Stomach (tissue), 8 donors: ENCODE measurements at regions not wholly inside any gene's neighbourhood (a gene's known extent, or its start where the extent isn't known, plus 50 kb on each side); places are given as distances from the start of the nearest gene placed in this dataset.

ENCODE experiments used
- DNase-seq, 2 donors: peaks; one replicate each; pipeline versions ENCODE4 v3.0.0 to v3.0.0-alpha.2; 2013 to 2019
- H3K27ac ChIP-seq, 5 donors: fragments of 200-600 bp in 4 of 5; sonication (generic) in 4 of 5; one replicate each; pipeline ENCODE4 v1.5.1; 2013 to 2019; ENCODE audit warnings: mild to moderate bottlenecking in 1 of 5, moderate library complexity in 1 of 5
- H3K27me3 ChIP-seq, 3 donors: fragments of 200-600 bp; sonication (generic); one replicate each; pipeline ENCODE4 v1.5.1; 2017 to 2019; ENCODE audit warnings: mixed run types in 1 of 3
- H3K36me3 ChIP-seq, 4 donors: fragments of 200-600 bp; sonication (generic); 1 replicate in 3 of 4; 2 replicates in 1 of 4; pipeline ENCODE4 v1.5.1; 2016 to 2019
- H3K4me1 ChIP-seq, 4 donors: fragments of 200-600 bp; sonication (generic); one replicate each; pipeline ENCODE4 v1.5.1; 2016 to 2019
- H3K4me3 ChIP-seq, 4 donors: fragments of 200-600 bp; sonication (generic) in 3 of 4; one replicate each; pipeline ENCODE4 v1.5.1; 2016 to 2019; ENCODE audit warnings: mild to moderate bottlenecking in 1 of 4
- H3K9me3 ChIP-seq, 4 donors: fragments of 200-600 bp; sonication (generic); one replicate each; pipeline ENCODE4 v1.5.1; 2016 to 2019
- EP300 ChIP-seq: sonication (generic); formaldehyde crosslinking; IDR thresholded peaks from one replicate; pipeline ENCODE4 v1.6.1; 2017; ENCODE audit warnings: antibody characterized with exemption
- POLR2A ChIP-seq, 4 donors: fragments of 450-650 bp; IDR thresholded peaks; one replicate each; pipeline ENCODE4 v1.6.1; 2016; ENCODE audit warnings: antibody characterized with exemption in 4 of 4, control low read depth in 2 of 4, mild to moderate bottlenecking in 1 of 4, moderate library complexity in 1 of 4
- POLR2AphosphoS5 ChIP-seq, 3 donors: sonication (generic); formaldehyde crosslinking; IDR thresholded peaks; one replicate each; pipeline ENCODE4 v1.6.1; 2016; ENCODE audit warnings: antibody characterized with exemption in 3 of 3
- WGBS, 5 donors: extraction: QIAGEN DNeasy Blood & Tissue Kit in 3 of 5; methylation state at CpG; one replicate each; pipeline versions ENCODE4 v1.1.5 to v1.1.7; 2013 to 2018; 5-methylcytosine and 5-hydroxymethylcytosine counted together
- intact Hi-C: fragments of 100-400 bp; cut with DNase I; formaldehyde crosslinking; loops from one replicate; pipeline ENCODE4 v1.15.1; 2023; ENCODE audit warnings: low total_unique reads
- TF ChIP-seq, protein P1 (sequence below), 7 experiments: fragments of 450-650 bp in 4 of 7; fragments of 200-600 bp in 3 of 7; sonication (generic) in 3 of 7; IDR thresholded peaks; one replicate each; pipeline ENCODE4 v1.5.1; 2016 to 2019; ENCODE audit warnings: antibody characterized with exemption in 7 of 7, control low read depth in 2 of 7, mild to moderate bottlenecking in 1 of 7
- donor health status: healthy with polysubstance abuse.
- donor health status: Bipolar disorder and iron deficiency.
- donor health status: healthy.

- 90 to 96% (median 92%) methylated on average over 3 of the region's 3 CpGs for WGBS, 5 donors
Measured at GRCh38 chr11:95544095-95544856, 245.3 kb downstream of the FAM76B start.

GRCh38 chr11:95542868-95543551 lies 246.6 kb downstream of the FAM76B start:
- Histone ChIP-seq H3K4me1 (no peaks in the 10 kb centered on the region), H3K4me3 (no peak overlapping the region), H3K27ac (no peak overlapping the region), H3K9me3 (no peaks in the 10 kb centered on the region), H3K36me3 (no peaks in the 10 kb centered on the region), H3K27me3 (no peaks in the 10 kb centered on the region)
- DNase-seq = no peak
- no peak for TF ChIP-seq EP300
- TF ChIP-seq POLR2AphosphoS5 (IDR thresholded peaks at IDR 0.05) = no peak
- TF ChIP-seq POLR2A (IDR thresholded peaks at IDR 0.05) = no peak
- TF ChIP-seq, protein P1, sequence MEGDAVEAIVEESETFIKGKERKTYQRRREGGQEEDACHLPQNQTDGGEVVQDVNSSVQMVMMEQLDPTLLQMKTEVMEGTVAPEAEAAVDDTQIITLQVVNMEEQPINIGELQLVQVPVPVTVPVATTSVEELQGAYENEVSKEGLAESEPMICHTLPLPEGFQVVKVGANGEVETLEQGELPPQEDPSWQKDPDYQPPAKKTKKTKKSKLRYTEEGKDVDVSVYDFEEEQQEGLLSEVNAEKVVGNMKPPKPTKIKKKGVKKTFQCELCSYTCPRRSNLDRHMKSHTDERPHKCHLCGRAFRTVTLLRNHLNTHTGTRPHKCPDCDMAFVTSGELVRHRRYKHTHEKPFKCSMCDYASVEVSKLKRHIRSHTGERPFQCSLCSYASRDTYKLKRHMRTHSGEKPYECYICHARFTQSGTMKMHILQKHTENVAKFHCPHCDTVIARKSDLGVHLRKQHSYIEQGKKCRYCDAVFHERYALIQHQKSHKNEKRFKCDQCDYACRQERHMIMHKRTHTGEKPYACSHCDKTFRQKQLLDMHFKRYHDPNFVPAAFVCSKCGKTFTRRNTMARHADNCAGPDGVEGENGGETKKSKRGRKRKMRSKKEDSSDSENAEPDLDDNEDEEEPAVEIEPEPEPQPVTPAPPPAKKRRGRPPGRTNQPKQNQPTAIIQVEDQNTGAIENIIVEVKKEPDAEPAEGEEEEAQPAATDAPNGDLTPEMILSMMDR (IDR thresholded peaks at IDR 0.05) = no peak
- 92 to 98% (median 95%) methylated on average over 2 of the region's 2 CpGs for WGBS, 5 donors
- intact Hi-C loops = no loop called here

More at GRCh38 chr11:95544095-95544856, 245.3 kb downstream of the FAM76B start:
- DNase-seq = no peak
- no peaks in the 10 kb centered on the region for H3K36me3 ChIP-seq
- no peak overlapping the region for H3K4me3 ChIP-seq
- intact Hi-C loops = no loop called here
- no peaks in the 10 kb centered on the region for H3K4me1 ChIP-seq
- H3K9me3 ChIP-seq = no peaks in the 10 kb centered on the region
- no peak overlapping the region for H3K27ac ChIP-seq
- no peak for TF ChIP-seq EP300
- no peak for TF ChIP-seq POLR2A (IDR thresholded peaks at IDR 0.05)
- TF ChIP-seq POLR2AphosphoS5 (IDR thresholded peaks at IDR 0.05) = no peak
- TF ChIP-seq, protein P1 (IDR thresholded peaks at IDR 0.05) = no peak
- no peaks in the 10 kb centered on the region for H3K27me3 ChIP-seq

DNA sequence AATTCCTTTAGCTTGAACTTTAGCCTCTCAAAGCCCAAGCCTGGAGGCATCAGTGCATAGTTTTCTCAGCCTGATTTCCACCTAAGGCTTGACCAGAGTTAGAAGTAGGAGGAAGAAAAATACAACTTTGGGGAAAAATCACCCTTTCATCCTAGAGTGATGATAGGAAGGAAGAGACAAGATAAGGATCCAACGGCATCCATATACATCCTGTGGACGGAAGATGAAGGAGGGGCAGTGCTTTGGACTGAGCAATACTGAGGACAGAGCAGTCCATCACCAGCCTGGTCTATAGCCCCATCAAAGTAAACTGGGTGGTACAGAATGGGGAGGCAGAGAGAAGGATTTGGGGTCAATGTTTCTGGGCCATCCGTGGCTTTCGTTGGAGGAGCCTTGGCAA lies 247.9 kb downstream of the FAM76B start:
- intact Hi-C loops = no loop called here
- no peak for DNase-seq
- Histone ChIP-seq H3K27ac (no peak overlapping the region), H3K9me3 (no peaks in the 10 kb centered on the region), H3K27me3 (no peaks in the 10 kb centered on the region), H3K4me1 (no peaks in the 10 kb centered on the region), H3K36me3 (no peaks in the 10 kb centered on the region), H3K4me3 (no peak overlapping the region)
- WGBS, 5 donors = 90 to 97% (median 92%) methylated on average over 4 of the region's 4 CpGs
- TF ChIP-seq POLR2AphosphoS5 (IDR thresholded peaks at IDR 0.05) (no peak), EP300 (no peak), POLR2A (IDR thresholded peaks at IDR 0.05) (no peak)
- TF ChIP-seq, protein P1 (IDR thresholded peaks at IDR 0.05) = no peak

- H3K27ac ChIP-seq = no peak overlapping the region
- WGBS, 5 donors = 55 to 78% (median 70%) methylated on average over 3 of the region's 3 CpGs
- H3K27me3 ChIP-seq = no peaks in the 10 kb centered on the region
- no peaks in the 10 kb centered on the region for H3K9me3 ChIP-seq
- intact Hi-C loops = no loop called here
- no peaks in the 10 kb centered on the region for H3K4me1 ChIP-seq
- no peaks in the 10 kb centered on the region for H3K36me3 ChIP-seq
- no peak for DNase-seq
- no peak overlapping the region for H3K4me3 ChIP-seq
- TF ChIP-seq EP300 = no peak
- TF ChIP-seq POLR2AphosphoS5 (IDR thresholded peaks at IDR 0.05) = no peak
- TF ChIP-seq POLR2A (IDR thresholded peaks at IDR 0.05) = no peak
- TF ChIP-seq, protein P1 (IDR thresholded peaks at IDR 0.05) = no peak
Measured at GRCh38 chr11:95536047-95536690, 253.4 kb downstream of the FAM76B start.
